Psoas muscle (tissue), 7 donors: ENCODE measurements at regions not wholly inside any gene's neighbourhood (a gene's known extent, or its start where the extent isn't known, plus 50 kb on each side); places are given as distances from the start of the nearest gene placed in this dataset.

Experiments
- ATAC-seq, 4 donors: fragments of 200-7000 bp; cut with Tn5 transposase; one replicate each; pipeline ENCODE4 v1.9.1; 2020; ENCODE audit warnings: moderate library complexity in 3 of 4, mild to moderate bottlenecking in 2 of 4
- DNase-seq, 2 donors: peaks; one replicate each; pipeline ENCODE4 v3.0.0-alpha.2; 2020
- H3K27ac ChIP-seq: fragments of 200-600 bp; one replicate; pipeline ENCODE4 v1.8.0; 2022
- H3K27me3 ChIP-seq, 3 donors: fragments of 200-600 bp in 1 of 3; one replicate each; pipeline versions ENCODE4 v1.6.1 to v1.8.0; 2013 to 2022; ENCODE audit warnings: low read length in 2 of 3, mild to moderate bottlenecking in 2 of 3, moderate library complexity in 1 of 3; ENCODE audit not compliant: insufficient read depth in 3 of 3
- H3K36me3 ChIP-seq, 2 donors: fragments of 200-600 bp in 1 of 2; one replicate each; pipeline versions ENCODE4 v1.6.1 to v1.8.0; 2013 to 2022; ENCODE audit warnings: low read depth in 1 of 2, mild to moderate bottlenecking in 1 of 2, moderate library complexity in 1 of 2; ENCODE audit not compliant: insufficient read depth in 1 of 2
- H3K4me1 ChIP-seq: fragments of 200-600 bp; one replicate; pipeline ENCODE4 v1.8.0; 2022
- H3K4me3 ChIP-seq: fragments of 200-600 bp; one replicate; pipeline ENCODE4 v1.8.0; 2022; ENCODE audit warnings: mild to moderate bottlenecking
- H3K9me3 ChIP-seq: fragments of 200-600 bp; one replicate; pipeline ENCODE4 v1.8.0; 2022
- WGBS, 3 donors: extraction: QIAGEN DNeasy Blood & Tissue Kit; methylation state at CpG; one replicate each; pipeline versions ENCODE4 v1.1.6 to v1.1.7; 2013; 5-methylcytosine and 5-hydroxymethylcytosine counted together
- intact Hi-C, 2 donors: fragments of 100-400 bp; cut with DNase I; formaldehyde crosslinking; loops; one replicate each; pipeline versions ENCODE4 v1.11.0 to v1.14.2; 2022
- TF ChIP-seq, protein P1 (sequence below): fragments of 200-600 bp; IDR thresholded peaks from one replicate; pipeline ENCODE4 v1.8.0; 2022; ENCODE audit warnings: antibody characterized with exemption
- donor health status: healthy with polysubstance abuse.
- donor health status: DM: no; HTN: no; CAD: no; lungs with moderate emphysema.
- donor health status: Bipolar disorder and iron deficiency.
- donor health status: healthy.
- donor health status: DM: yes; HTN: yes; CAD: no.
- donor health status: DM: no; HTN: no; CAD: no.
- donor health status: DM: yes; HTN: yes; CAD: no.

DNA sequence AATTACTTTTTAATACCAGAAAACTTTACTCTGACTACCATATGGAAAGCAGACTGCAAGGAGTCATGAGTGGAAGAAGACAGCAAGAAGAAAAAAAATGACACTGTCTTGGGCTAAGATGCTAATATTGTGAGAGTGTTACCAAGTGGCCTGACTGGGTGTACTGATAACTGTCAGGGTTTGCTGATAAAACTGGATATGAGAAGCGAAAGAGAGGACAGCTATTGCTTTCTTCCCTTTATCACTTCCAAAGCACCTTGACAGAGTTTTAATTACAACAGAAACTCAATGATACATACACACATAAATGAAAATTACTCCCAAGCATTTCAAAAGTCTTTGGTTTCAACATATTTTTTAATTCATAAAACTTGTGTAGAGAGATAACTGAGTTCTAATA is 368.5 kb downstream of the ZEB2 start:
- Histone ChIP-seq H3K27ac (no peak overlapping the region), H3K36me3 (no peaks in the 10 kb centered on the region), H3K4me3 (no peak overlapping the region), H3K4me1 (no peaks in the 10 kb centered on the region), H3K27me3 (no peaks in the 10 kb centered on the region), H3K9me3 (no peaks in the 10 kb centered on the region)
- WGBS, 3 donors = 96 to 98% (median 97%) methylated on average over 1 of the region's 1 CpG
- intact Hi-C loops = loop anchor here in 1 of 2 donors (10.0 kb wide), 1 partner anchor 363 kb away; no protein-coding TSS in a partner anchor
- ATAC-seq (no peak), DNase-seq (no peak)
- TF ChIP-seq, protein P1, sequence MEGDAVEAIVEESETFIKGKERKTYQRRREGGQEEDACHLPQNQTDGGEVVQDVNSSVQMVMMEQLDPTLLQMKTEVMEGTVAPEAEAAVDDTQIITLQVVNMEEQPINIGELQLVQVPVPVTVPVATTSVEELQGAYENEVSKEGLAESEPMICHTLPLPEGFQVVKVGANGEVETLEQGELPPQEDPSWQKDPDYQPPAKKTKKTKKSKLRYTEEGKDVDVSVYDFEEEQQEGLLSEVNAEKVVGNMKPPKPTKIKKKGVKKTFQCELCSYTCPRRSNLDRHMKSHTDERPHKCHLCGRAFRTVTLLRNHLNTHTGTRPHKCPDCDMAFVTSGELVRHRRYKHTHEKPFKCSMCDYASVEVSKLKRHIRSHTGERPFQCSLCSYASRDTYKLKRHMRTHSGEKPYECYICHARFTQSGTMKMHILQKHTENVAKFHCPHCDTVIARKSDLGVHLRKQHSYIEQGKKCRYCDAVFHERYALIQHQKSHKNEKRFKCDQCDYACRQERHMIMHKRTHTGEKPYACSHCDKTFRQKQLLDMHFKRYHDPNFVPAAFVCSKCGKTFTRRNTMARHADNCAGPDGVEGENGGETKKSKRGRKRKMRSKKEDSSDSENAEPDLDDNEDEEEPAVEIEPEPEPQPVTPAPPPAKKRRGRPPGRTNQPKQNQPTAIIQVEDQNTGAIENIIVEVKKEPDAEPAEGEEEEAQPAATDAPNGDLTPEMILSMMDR = no peak

DNA sequence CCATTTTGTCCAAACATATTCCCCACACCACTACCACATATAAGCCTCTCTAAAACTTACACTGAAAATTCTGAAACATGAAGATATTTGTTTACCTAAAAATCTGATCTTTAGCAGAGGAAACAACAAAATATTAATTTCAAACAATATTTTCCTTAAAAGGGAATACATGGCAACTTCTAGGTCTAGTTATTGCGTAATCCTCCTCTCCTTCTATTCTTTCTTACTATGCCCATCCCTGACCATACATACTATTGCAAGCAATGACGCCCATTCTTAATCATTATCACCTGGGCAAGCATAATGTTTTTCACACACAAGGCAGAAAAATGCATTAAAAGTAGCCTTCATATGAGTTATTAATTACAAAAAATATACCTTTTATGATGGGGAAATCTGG is 372.6 kb downstream of the ZEB2 start:
- ATAC-seq = no peak
- Histone ChIP-seq H3K36me3 (no peaks in the 10 kb centered on the region), H3K9me3 (no peaks in the 10 kb centered on the region), H3K4me1 (no peaks in the 10 kb centered on the region), H3K4me3 (no peak overlapping the region), H3K27me3 (no peaks in the 10 kb centered on the region), H3K27ac (no peak overlapping the region)
- 81 to 100% (median 99%) methylated on average over 2 of the region's 2 CpGs for WGBS, 3 donors
- intact Hi-C loops = no loop called here
- DNase-seq = no peak
- TF ChIP-seq, protein P1 = no peak

DNA sequence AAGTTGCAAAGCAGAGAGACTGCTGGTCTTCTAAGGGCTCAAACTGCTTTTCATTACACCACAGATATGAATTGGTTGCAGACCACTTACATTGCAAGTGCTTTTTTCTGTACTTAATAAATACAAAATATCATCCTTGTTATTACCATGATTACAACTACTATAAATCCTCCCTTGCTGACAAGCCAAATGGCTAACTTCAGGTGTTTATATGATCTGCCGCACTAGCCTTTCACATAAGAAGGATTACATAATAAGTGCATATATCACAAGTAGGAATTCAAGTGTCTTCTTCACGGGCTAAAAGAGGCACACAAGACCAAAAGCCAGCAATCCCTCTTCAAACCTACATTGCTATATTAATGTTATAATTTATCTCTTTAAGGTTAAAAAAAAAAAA is 373.0 kb downstream of the ZEB2 start:
- no peak overlapping the region for H3K4me3 ChIP-seq
- H3K9me3 ChIP-seq = no peaks in the 10 kb centered on the region
- no peak overlapping the region for H3K27ac ChIP-seq
- DNase-seq = no peak
- no peaks in the 10 kb centered on the region for H3K27me3 ChIP-seq
- no peak for ATAC-seq
- WGBS, 3 donors = 90 to 94% (median 93%) methylated on average over 2 of the region's 2 CpGs
- H3K36me3 ChIP-seq = no peaks in the 10 kb centered on the region
- H3K4me1 ChIP-seq = no peaks in the 10 kb centered on the region
- TF ChIP-seq, protein P1 = no peak
- intact Hi-C loops = no loop called here

DNA sequence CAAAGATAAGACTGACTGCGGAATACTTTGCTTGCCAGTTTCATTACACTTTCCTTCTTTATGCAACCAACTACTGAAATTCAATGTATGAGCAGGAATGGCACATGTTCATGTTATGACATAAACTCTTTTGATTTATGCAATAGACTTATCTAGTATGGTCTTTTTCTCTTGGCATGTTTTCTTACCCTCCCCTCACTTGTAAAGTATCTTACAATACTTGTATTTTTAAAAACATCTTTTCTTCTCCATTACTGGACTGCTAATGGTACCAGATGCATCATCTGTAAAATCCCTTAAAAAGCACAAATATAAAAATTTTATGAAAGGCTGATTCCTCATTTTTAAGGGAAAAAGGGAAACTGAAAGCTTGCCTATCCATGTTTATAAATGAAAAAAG is 373.8 kb downstream of the ZEB2 start:
- 62 to 71% (median 65%) methylated on average over 1 of the region's 1 CpG for WGBS, 3 donors
- no peak overlapping the region for H3K4me3 ChIP-seq
- DNase-seq (no peak), ATAC-seq (no peak)
- TF ChIP-seq, protein P1 = no peak
- H3K4me1 ChIP-seq = no peaks in the 10 kb centered on the region
- no peaks in the 10 kb centered on the region for H3K27me3 ChIP-seq
- H3K36me3 ChIP-seq = no peaks in the 10 kb centered on the region
- intact Hi-C loops = no loop called here
- H3K9me3 ChIP-seq = no peaks in the 10 kb centered on the region
- no peak overlapping the region for H3K27ac ChIP-seq
